ENCODE measurements at regions not wholly inside any gene's neighbourhood (a gene's known extent, or its start where the extent isn't known, plus 50 kb on each side); places are given as distances from the start of the nearest gene placed in this dataset.

GRCh38 chr5:117947836-117948235 lies 1040.5 kb downstream of the DTWD2 start:
- H3K4me1 ChIP-seq, result no peaks in the 10 kb centered on the region
- H4K20me1 ChIP-seq (ENCODE audit: low read depth), result no peaks in the 10 kb centered on the region
- H3K27ac Mint-ChIP-seq, result no peak overlapping the region
- H3K9ac ChIP-seq, result no peak overlapping the region
- no peak overlapping the region for H2AFZ ChIP-seq (replicated peaks)
- H3K4me2 ChIP-seq, result no peak overlapping the region
- no peaks in the 10 kb centered on the region for H3K4me1 Mint-ChIP-seq
- H3K9me3 Mint-ChIP-seq, result peaks cover 2% of the 10 kb centered on the region
- no peaks in the 10 kb centered on the region for H3K79me2 ChIP-seq (ENCODE audit: low read depth)
- no peaks in the 10 kb centered on the region for H3K36me3 Mint-ChIP-seq
- H3F3A ChIP-seq (ENCODE audit: low read depth), result no peaks in the 10 kb centered on the region
- no peaks in the 10 kb centered on the region for H3K27me3 ChIP-seq
- H3K4me3 ChIP-seq, result no peak overlapping the region
- no peak overlapping the region for H3K4me3 Mint-ChIP-seq
- no peak for DNase-seq (ENCODE audit: low spot score)
- H3K36me3 ChIP-seq, result no peaks in the 10 kb centered on the region
- no peaks in the 10 kb centered on the region for H3K27me3 Mint-ChIP-seq (ENCODE audit: insufficient read depth, low read depth)
- TF ChIP-seq EZH2 (IDR thresholded peaks at IDR 0.05), result no peak
- TF ChIP-seq EZH2phosphoT487 (IDR thresholded peaks at IDR 0.05), result no peak
- no peak for TF ChIP-seq CTCF (IDR thresholded peaks at IDR 0.05)
- no peaks in the 10 kb centered on the region for H3K9me3 ChIP-seq (ENCODE audit: low read depth)
- H3K27ac ChIP-seq, result no peak overlapping the region

GRCh38 chr5:117947121-117947520 lies 1041.2 kb downstream of the DTWD2 start:
- no peak overlapping the region for H2AFZ ChIP-seq (replicated peaks)
- no peaks in the 10 kb centered on the region for H3K4me1 Mint-ChIP-seq
- H3F3A ChIP-seq (ENCODE audit: low read depth), result no peaks in the 10 kb centered on the region
- H3K9me3 ChIP-seq (ENCODE audit: low read depth), result no peaks in the 10 kb centered on the region
- no peak overlapping the region for H3K4me3 Mint-ChIP-seq
- H3K9me3 Mint-ChIP-seq, result peaks cover under 1% of the 10 kb centered on the region
- H3K4me3 ChIP-seq, result no peak overlapping the region
- no peaks in the 10 kb centered on the region for H3K27me3 ChIP-seq
- no peak overlapping the region for H3K9ac ChIP-seq
- H3K27me3 Mint-ChIP-seq (ENCODE audit: insufficient read depth, low read depth), result no peaks in the 10 kb centered on the region
- TF ChIP-seq EZH2 (IDR thresholded peaks at IDR 0.05) (no peak), EZH2phosphoT487 (IDR thresholded peaks at IDR 0.05) (no peak), CTCF (IDR thresholded peaks at IDR 0.05) (no peak)
- no peak overlapping the region for H3K27ac Mint-ChIP-seq
- no peaks in the 10 kb centered on the region for H4K20me1 ChIP-seq (ENCODE audit: low read depth)
- no peaks in the 10 kb centered on the region for H3K79me2 ChIP-seq (ENCODE audit: low read depth)
- no peaks in the 10 kb centered on the region for H3K4me1 ChIP-seq
- H3K36me3 ChIP-seq, result no peaks in the 10 kb centered on the region
- no peak overlapping the region for H3K4me2 ChIP-seq
- DNase-seq (ENCODE audit: low spot score), result no peak
- no peaks in the 10 kb centered on the region for H3K36me3 Mint-ChIP-seq
- H3K27ac ChIP-seq, result no peak overlapping the region

- Mint-ChIP-seq H3K9me3 (no peaks in the 10 kb centered on the region), H3K4me3 (no peak overlapping the region), H3K27me3 (ENCODE audit: insufficient read depth, low read depth) (peaks cover 3% of the 10 kb centered on the region), H3K4me1 (no peaks in the 10 kb centered on the region), H3K36me3 (no peaks in the 10 kb centered on the region), H3K27ac (no peak overlapping the region)
- no peak overlapping the region for H3K4me2 ChIP-seq
- no peaks in the 10 kb centered on the region for H3K79me2 ChIP-seq (ENCODE audit: low read depth)
- no peak for DNase-seq (ENCODE audit: low spot score)
- no peak overlapping the region for H3K4me3 ChIP-seq
- no peaks in the 10 kb centered on the region for H3K27me3 ChIP-seq
- TF ChIP-seq EZH2phosphoT487 (IDR thresholded peaks at IDR 0.05), result no peak
- no peak for TF ChIP-seq EZH2 (IDR thresholded peaks at IDR 0.05)
- TF ChIP-seq CTCF (IDR thresholded peaks at IDR 0.05), result no peak
- no peaks in the 10 kb centered on the region for H4K20me1 ChIP-seq (ENCODE audit: low read depth)
- no peak overlapping the region for H3K27ac ChIP-seq
- no peak overlapping the region for H3K9ac ChIP-seq
- no peaks in the 10 kb centered on the region for H3K9me3 ChIP-seq (ENCODE audit: low read depth)
- H3F3A ChIP-seq (ENCODE audit: low read depth), result no peaks in the 10 kb centered on the region
- H2AFZ ChIP-seq (replicated peaks), result no peak overlapping the region
- H3K36me3 ChIP-seq, result no peaks in the 10 kb centered on the region
- no peaks in the 10 kb centered on the region for H3K4me1 ChIP-seq
These were observed 1043.1 kb downstream of the DTWD2 start for GRCh38 chr5:117945258-117945657.

Data from neural progenitor cell (in vitro differentiated cells).